RPMI8226 (cell line): ENCODE measurements at regions not wholly inside any gene's neighbourhood (a gene's known extent, or its start where the extent isn't known, plus 50 kb on each side); places are given as distances from the start of the nearest gene placed in this dataset.
"Not testable (repeated sequence)": the region's sequence is repeated elsewhere in the genome, so short reads cannot be mapped to it uniquely, and the experiment has no call there.

Experiments
- DNase-seq: peaks from one replicate; pipeline ENCODE4 v3.0.0-alpha.2; 2015

GRCh38 chr4:97013309-97013708 lies 1130.0 kb downstream of the STPG2 start:
- DNase-seq: no peak

- no peak for DNase-seq
These were observed 1129.6 kb downstream of the STPG2 start for GRCh38 chr4:97013711-97014110.

GRCh38 chr4:97015301-97015700 lies 1128.0 kb downstream of the STPG2 start:
- DNase-seq: no peak

GRCh38 chr4:97016186-97016907 lies 1126.9 kb downstream of the STPG2 start:
- no peak for DNase-seq

- no peak for DNase-seq
These were observed 1115.4 kb downstream of the STPG2 start for GRCh38 chr4:97027728-97028410.

GRCh38 chr4:97028785-97029184 lies 1114.5 kb downstream of the STPG2 start:
- no peak for DNase-seq

GRCh38 chr4:97037411-97038145 lies 1105.7 kb downstream of the STPG2 start:
- DNase-seq: not testable (repeated sequence)

- no peak for DNase-seq
These were observed 1105.1 kb downstream of the STPG2 start for GRCh38 chr4:97038146-97038516.

GRCh38 chr4:97072666-97073065 lies 1070.6 kb downstream of the STPG2 start:
- DNase-seq: no peak

- DNase-seq: no peak
These were observed 1070.1 kb downstream of the STPG2 start for GRCh38 chr4:97073194-97073593.

GRCh38 chr4:97074531-97074930 lies 1068.7 kb downstream of the STPG2 start:
- no peak for DNase-seq

GRCh38 chr4:97081951-97082350 lies 1061.3 kb downstream of the STPG2 start:
- no peak for DNase-seq

- DNase-seq: not testable (repeated sequence)
These were observed 1046.2 kb downstream of the STPG2 start for GRCh38 chr4:97097036-97097435.

- not testable (repeated sequence) for DNase-seq
These were observed 1042.1 kb downstream of the STPG2 start for GRCh38 chr4:97101171-97101570.

GRCh38 chr4:97103252-97103651 lies 1040.0 kb downstream of the STPG2 start:
- no peak for DNase-seq

- DNase-seq: no peak
These were observed 1039.3 kb downstream of the STPG2 start for GRCh38 chr4:97104006-97104405.

- no peak for DNase-seq
These were observed 1038.6 kb downstream of the STPG2 start for GRCh38 chr4:97104666-97105065.

- DNase-seq: no peak
These were observed 1037.8 kb downstream of the STPG2 start for GRCh38 chr4:97105347-97106099.

- no peak for DNase-seq
These were observed 1037.1 kb downstream of the STPG2 start for GRCh38 chr4:97106161-97106560.

- no peak for DNase-seq
These were observed 1032.8 kb downstream of the STPG2 start for GRCh38 chr4:97110506-97110905.

GRCh38 chr4:97116511-97116910 lies 1026.8 kb downstream of the STPG2 start:
- no peak for DNase-seq

- DNase-seq: no peak
These were observed 1021.8 kb downstream of the STPG2 start for GRCh38 chr4:97121493-97121892.

- DNase-seq: no peak
These were observed 1019.7 kb downstream of the STPG2 start for GRCh38 chr4:97123573-97123972.
